ENCODE measurements at regions not wholly inside any gene's neighbourhood (a gene's known extent, or its start where the extent isn't known, plus 50 kb on each side); places are given as distances from the start of the nearest gene placed in this dataset.
A peak's percentile ranks its signal among the peaks of the same experiment; 100 is the strongest.

DNA sequence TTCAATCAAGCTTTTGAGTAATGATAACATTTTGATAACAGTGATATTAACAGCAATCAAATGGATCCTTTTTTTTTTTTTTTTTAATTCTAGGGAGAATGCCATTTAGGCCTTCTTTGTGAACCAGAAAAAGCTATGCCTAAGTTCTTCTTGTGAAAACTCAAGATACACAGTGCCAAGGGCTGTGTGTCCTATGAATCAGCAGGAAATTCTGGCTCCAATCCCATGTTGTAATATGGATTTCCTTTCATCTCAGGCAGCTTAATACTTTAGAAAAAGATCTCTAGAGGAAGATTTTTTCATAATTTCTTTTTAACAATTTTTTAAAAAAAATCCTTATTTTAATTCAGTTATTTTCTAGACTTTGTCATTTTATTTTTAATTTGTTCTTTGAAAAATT, 96.1 kb downstream of the NUDT12 start:
- peaks cover 3% of the 10 kb centered on the region; the same call in 1 of the 2 replicates for H3K4me1 ChIP-seq (ENCODE audit: control insufficient read depth, insufficient read depth, low read length)
- H3K36me3 ChIP-seq (ENCODE audit: control insufficient read depth, insufficient read depth, low read length): no peaks in the 10 kb centered on the region

More for the DNA sequence above, 96.1 kb downstream of the NUDT12 start:
- H2BK5ac ChIP-seq (ENCODE audit: low read depth, low read length, poor library complexity, severe bottlenecking): no peak overlapping the region
- no peak overlapping the region for H2BK15ac ChIP-seq (ENCODE audit: low read depth, low read length)
- dilution Hi-C loops (cut with HindIII; ENCODE audit: low sequenced_read_pairs, unreplicated experiment) (no loop called here), intact Hi-C loops (cut with micrococcal nuclease) (no loop called here), in situ Hi-C loops (cut with MboI; ENCODE audit: low sequenced_read_pairs) (no loop called here)
- ATAC-seq (ENCODE audit: low read depth): no peak
- H3K27me3 ChIP-seq (ENCODE audit: control insufficient read depth, insufficient read depth, low read length): no peaks in the 10 kb centered on the region
- no peak overlapping the region for H3K4me3 ChIP-seq (ENCODE audit: insufficient read depth, low read depth, low read length)
- peaks cover 8% of the 10 kb centered on the region; the same call in 1 of the 2 replicates for H3K9me1 ChIP-seq (ENCODE audit: insufficient read depth, low read length)
- H2AFZ ChIP-seq (replicated peaks; ENCODE audit: low read length, poor library complexity): no peak overlapping the region
- no peak overlapping the region for H3K23ac ChIP-seq (ENCODE audit: low read depth, low read length)
- TF ChIP-seq MXI1 (IDR thresholded peaks at IDR 0.05; ENCODE audit: borderline replicate concordance, low read depth, low read length) (no peak), NFE2L2 (IDR thresholded peaks at IDR 0.05; ENCODE audit: low read depth, low read length) (peak; percentile 39; the same call in 1 of the 2 replicates)
- H3K79me1 ChIP-seq (ENCODE audit: low read depth in 1 of 2, low read length in 2 of 2): 0 out of 4 replicates have a peak, but pooled peaks cover 0 to 3% of the 10 kb centered on the region in 2 experiments
- no peak overlapping the region for H2AK9ac ChIP-seq (replicated peaks; ENCODE audit: low read depth, low read length, poor library complexity)
- H2BK20ac ChIP-seq (ENCODE audit: low read depth, low read length): no peak overlapping the region
- no peak overlapping the region for H3K4ac ChIP-seq (ENCODE audit: low read depth, low read length)
- no peak overlapping the region for H3K18ac ChIP-seq (ENCODE audit: low read depth, low read length)
- no TSS peak for BruUV-seq (replicated peaks)
- POLR2A ChIA-PET (ENCODE audit: unreplicated experiment): no interaction called here
- no peak overlapping the region for H2BK120ac ChIP-seq (ENCODE audit: low read depth, low read length)
- H3K9ac ChIP-seq (ENCODE audit: low read depth, low read length): no peak overlapping the region
- H4K20me1 ChIP-seq (ENCODE audit: insufficient read depth, low read length): no peaks in the 10 kb centered on the region
- DNase-seq: peak; percentile 62
- H2AK5ac ChIP-seq (ENCODE audit: low read depth, low read length): no peak overlapping the region
- H4K91ac ChIP-seq (ENCODE audit: insufficient read depth, low read depth, low read length): no peak overlapping the region
- no peak overlapping the region for H3K56ac ChIP-seq (ENCODE audit: extremely low read depth, insufficient read depth, low read length)
- no peak overlapping the region for H4K8ac ChIP-seq (ENCODE audit: low read depth in 2 of 2, low read length in 2 of 2)
- no peak overlapping the region for H3K4me2 ChIP-seq (ENCODE audit: low read depth, low read length)
- no peak overlapping the region for H3K27ac ChIP-seq (ENCODE audit: insufficient read depth, low read length)
- no peak overlapping the region for H3K14ac ChIP-seq (replicated peaks; ENCODE audit: low read depth, low read length)
- no peak overlapping the region for H4K5ac ChIP-seq (ENCODE audit: low read depth, low read length)
- no peaks in the 10 kb centered on the region for H3K9me3 ChIP-seq (ENCODE audit: control insufficient read depth, insufficient read depth, low read length)
- CTCF ChIA-PET: interaction anchor here (0.7 to 1.5 kb wide), 2 partner anchors 206 to 289 kb away, joined by 3 to 5 read pairs; no protein-coding TSS in a partner anchor
